ENCODE measurements at regions not wholly inside any gene's neighbourhood (a gene's known extent, or its start where the extent isn't known, plus 50 kb on each side); places are given as distances from the start of the nearest gene placed in this dataset.
"Not testable (repeated sequence)": the region's sequence is repeated elsewhere in the genome, so short reads cannot be mapped to it uniquely, and the experiment has no call there.

DNA sequence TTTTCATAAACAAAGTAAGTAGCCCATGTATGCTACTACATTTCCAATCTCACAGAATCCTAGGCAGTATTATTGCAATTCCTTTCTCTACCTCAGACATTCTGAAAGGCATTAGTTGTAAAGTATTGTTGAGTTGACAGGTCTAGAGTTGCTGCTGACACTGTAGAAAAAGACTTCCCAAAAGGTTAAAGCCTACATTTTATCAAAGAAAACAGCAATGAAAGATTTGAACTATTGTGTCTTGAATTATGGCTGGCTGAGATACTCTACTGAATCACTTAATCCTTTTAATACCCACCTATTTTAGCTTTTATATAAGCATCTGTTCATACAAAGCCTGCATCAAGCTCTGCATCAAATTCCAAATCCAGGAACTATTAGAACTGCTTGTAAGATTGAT is 1082.0 kb downstream of the OLFM4 start:
- DNase-seq (ENCODE audit: low read depth) = no peak
- TF ChIP-seq, protein P1, sequence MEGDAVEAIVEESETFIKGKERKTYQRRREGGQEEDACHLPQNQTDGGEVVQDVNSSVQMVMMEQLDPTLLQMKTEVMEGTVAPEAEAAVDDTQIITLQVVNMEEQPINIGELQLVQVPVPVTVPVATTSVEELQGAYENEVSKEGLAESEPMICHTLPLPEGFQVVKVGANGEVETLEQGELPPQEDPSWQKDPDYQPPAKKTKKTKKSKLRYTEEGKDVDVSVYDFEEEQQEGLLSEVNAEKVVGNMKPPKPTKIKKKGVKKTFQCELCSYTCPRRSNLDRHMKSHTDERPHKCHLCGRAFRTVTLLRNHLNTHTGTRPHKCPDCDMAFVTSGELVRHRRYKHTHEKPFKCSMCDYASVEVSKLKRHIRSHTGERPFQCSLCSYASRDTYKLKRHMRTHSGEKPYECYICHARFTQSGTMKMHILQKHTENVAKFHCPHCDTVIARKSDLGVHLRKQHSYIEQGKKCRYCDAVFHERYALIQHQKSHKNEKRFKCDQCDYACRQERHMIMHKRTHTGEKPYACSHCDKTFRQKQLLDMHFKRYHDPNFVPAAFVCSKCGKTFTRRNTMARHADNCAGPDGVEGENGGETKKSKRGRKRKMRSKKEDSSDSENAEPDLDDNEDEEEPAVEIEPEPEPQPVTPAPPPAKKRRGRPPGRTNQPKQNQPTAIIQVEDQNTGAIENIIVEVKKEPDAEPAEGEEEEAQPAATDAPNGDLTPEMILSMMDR (conservative IDR thresholded peaks at IDR 0.05; ENCODE audit: control insufficient read depth, insufficient read depth, low read depth, low read length) = no peak
- no peak overlapping the region for H3K4me3 ChIP-seq (ENCODE audit: control insufficient read depth, low read depth, low read length)

DNA sequence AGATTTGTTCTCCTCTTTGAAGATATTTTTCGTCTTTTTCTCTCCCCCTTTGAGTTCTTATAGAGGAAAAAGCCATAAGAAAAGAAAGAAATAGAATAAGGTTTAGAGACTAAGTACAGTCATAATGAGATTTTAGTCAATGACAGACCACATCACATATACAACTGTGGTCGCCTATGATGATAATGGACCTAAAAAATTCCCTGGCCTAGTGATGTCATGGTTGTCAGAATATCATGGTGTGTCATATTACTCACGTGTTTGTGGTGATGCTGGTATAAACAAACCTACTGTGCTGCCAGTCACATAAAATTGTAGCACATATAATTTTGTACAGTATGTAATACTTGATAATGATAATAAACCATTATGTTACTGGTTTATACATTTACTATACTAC is 1096.1 kb downstream of the OLFM4 start:
- no peak for DNase-seq (ENCODE audit: low read depth)
- H3K4me3 ChIP-seq (ENCODE audit: control insufficient read depth, low read depth, low read length) = no peak overlapping the region
- TF ChIP-seq, protein P1 (conservative IDR thresholded peaks at IDR 0.05; ENCODE audit: control insufficient read depth, insufficient read depth, low read depth, low read length) = no peak

DNA sequence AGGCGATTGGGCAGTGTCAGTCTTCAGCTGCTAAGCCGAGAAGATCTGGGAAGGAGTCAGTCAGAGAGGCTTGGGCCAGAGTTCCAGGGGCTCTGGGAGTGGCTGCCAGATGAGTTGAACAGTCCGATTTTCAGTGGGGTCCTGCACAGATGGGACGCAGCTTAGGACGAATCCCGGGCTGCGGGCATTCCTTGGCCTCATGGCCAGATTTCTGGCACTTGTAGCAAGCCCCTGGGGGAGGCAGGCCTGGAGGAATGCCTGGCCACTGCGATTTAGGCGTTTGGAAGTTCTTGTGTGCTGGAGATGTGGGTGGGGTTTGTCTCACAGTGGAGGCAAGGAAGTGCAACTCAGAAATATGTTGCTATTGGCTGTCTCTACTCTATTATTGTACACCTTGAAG is 1102.3 kb downstream of the OLFM4 start:
- not testable (repeated sequence) for H3K4me3 ChIP-seq (ENCODE audit: control insufficient read depth, low read depth, low read length)

DNA sequence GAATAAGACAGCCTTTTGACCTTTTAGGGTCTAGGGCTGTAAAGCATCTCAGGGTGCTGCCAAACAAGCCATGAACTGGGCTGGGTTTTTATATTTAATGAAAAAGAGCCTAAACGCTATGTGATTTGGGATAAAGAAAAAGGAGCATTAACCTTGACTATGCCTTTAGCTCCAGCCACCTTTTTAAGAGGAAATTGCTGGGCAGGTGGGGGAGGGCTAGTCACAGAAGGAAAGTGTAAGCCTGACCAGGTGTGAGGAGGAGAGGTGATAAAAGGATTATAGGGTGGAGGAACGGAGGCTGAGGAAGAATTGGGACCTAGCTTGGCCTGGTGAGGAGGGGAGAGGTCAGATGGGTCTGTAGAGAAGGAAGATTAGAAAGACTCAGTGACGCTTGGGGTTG is 1102.8 kb downstream of the OLFM4 start:
- not testable (repeated sequence) for H3K4me3 ChIP-seq (ENCODE audit: control insufficient read depth, low read depth, low read length); DNase-seq (ENCODE audit: low read depth)

More for the DNA sequence above, 1102.3 kb downstream of the OLFM4 start:
- not testable (repeated sequence) for DNase-seq (ENCODE audit: low read depth)

DNA sequence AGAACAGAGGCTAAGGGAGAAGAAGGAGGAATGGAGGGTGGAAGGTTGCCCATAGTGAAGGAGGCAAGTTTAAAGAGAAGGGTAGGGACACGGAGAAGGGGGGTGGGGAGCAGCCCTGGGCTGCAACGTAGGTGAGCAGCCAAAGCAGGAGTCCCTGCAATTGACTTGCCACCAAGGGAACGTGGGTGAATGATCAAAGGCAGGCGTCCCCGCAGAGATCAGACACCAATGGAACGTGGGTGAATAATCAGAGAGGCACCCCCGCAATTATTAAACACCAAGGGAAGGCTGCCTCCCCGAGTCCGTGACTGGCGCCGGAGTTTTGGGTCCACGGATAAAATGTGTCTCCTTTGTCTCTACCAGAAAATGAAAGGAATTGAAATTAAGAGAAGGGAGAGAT is 1103.5 kb downstream of the OLFM4 start:
- not testable (repeated sequence) for DNase-seq (ENCODE audit: low read depth); H3K4me3 ChIP-seq (ENCODE audit: control insufficient read depth, low read depth, low read length)

DNA sequence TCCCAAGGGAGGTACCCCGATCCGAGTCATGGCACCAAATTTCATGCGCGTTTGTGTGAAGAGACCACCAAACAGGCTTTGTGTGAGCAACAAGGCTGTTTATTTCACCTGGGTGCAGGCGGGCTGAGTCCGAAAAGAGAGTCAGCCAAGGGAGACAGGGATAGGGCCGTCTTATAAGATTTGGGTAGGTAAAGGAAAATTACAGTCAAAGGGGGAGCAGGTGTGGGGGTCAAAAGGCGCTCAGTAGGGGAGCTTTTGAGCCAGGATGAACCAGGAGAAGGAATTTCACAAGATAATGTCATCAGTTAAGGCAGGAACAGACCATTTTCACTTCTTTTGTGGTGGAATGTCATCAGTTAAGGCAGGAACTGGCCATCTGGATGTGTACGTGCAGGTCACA is 1104.1 kb downstream of the OLFM4 start:
- not testable (repeated sequence) for DNase-seq (ENCODE audit: low read depth); H3K4me3 ChIP-seq (ENCODE audit: control insufficient read depth, low read depth, low read length)

DNA sequence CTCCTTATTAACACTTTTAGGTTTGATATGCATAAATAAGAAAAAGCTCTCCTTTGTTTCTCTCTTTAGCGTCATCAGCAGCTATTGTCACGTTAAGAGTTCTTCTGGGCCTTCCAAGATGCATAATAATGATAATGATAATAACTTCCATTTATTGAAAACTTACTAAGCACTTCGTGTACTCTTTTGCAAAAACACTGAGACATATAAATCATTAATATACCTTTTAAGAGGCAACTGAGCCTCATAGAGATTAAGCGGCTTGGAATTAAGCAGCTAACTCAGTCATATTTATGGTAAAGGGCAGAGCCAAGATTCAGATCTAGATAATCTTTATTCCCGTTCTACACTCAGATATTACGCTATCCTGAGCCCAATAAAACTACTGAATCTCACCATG is 1105.1 kb downstream of the OLFM4 start:
- TF ChIP-seq, protein P1 (conservative IDR thresholded peaks at IDR 0.05; ENCODE audit: control insufficient read depth, insufficient read depth, low read depth, low read length) = no peak
- DNase-seq (ENCODE audit: low read depth) = no peak
- H3K4me3 ChIP-seq (ENCODE audit: control insufficient read depth, low read depth, low read length) = no peak overlapping the region

DNA sequence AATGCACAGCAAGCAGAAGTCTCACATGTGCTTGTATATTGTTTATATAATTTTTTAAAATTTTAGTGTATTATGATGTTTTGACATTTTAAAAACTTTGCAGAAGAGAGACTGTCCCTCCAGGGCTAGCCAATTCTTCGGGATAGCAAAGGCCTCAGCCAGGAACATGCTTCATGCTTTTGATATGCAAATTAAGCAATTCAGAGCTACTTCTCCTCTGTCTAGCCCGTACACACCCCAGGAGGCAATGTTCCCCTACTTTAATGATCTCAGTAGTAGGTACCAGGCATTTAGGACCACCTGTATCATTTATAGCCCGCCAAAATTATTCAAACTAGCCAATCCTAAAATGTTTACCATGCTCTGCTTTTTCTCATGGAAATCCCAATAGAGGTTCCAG is 1116.2 kb downstream of the OLFM4 start:
- no peak for DNase-seq (ENCODE audit: low read depth)
- H3K4me3 ChIP-seq (ENCODE audit: control insufficient read depth, low read depth, low read length) = no peak overlapping the region
- TF ChIP-seq, protein P1 (conservative IDR thresholded peaks at IDR 0.05; ENCODE audit: control insufficient read depth, insufficient read depth, low read depth, low read length) = no peak

DNA sequence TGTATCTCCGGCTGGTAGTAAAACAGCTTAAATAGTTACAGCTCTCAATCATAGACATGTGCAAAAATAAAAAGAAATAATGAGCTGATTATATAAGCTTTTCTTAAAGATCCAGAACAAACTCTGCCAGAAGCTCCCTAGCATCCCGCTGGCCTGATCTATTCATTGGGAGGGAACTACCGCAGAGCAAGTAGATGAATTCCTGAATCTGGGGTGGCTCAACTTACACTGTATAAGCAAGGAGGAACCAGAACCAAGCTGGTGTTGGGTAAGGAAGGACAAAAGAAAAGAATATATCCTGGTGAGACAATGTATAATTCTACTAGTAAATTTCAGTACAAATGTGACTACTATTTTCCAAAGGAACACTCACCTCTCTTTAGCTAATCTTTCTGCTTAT is 1122.2 kb downstream of the OLFM4 start:
- no peak overlapping the region for H3K4me3 ChIP-seq (ENCODE audit: control insufficient read depth, low read depth, low read length)

More for the DNA sequence above, 1122.2 kb downstream of the OLFM4 start:
- no peak for DNase-seq (ENCODE audit: low read depth)
- TF ChIP-seq, protein P1 (conservative IDR thresholded peaks at IDR 0.05; ENCODE audit: control insufficient read depth, insufficient read depth, low read depth, low read length) = no peak

All from fibroblast of mammary gland (primary cell).